WTC11 (cell line): ENCODE measurements at regions not wholly inside any gene's neighbourhood (a gene's known extent, or its start where the extent isn't known, plus 50 kb on each side); places are given as distances from the start of the nearest gene placed in this dataset.

Experiments used
- ATF3 ChIP-seq: sonication (generic); formaldehyde crosslinking; conservative IDR thresholded peaks from 2 replicates; pipeline ENCODE4 v1.8.1; 2022; ENCODE audit warnings: mild to moderate bottlenecking, missing genetic modification reagents
- CREB1 ChIP-seq: sonication (generic); formaldehyde crosslinking; IDR thresholded peaks from 2 replicates; pipeline ENCODE4 v1.8.0; 2023; ENCODE audit warnings: mild to moderate bottlenecking, missing genetic modification reagents
- CREM ChIP-seq: sonication (generic); formaldehyde crosslinking; IDR thresholded peaks from 2 replicates; pipeline ENCODE4 v1.8.1; 2022; ENCODE audit warnings: mild to moderate bottlenecking, missing genetic modification reagents, moderate library complexity
- CTCF ChIP-seq: fragments of 200-600 bp; IDR thresholded peaks from 2 replicates; pipeline ENCODE4 v1.8.0; 2022; ENCODE audit warnings: antibody characterized with exemption
- ZBTB21 ChIP-seq: sonication (generic); formaldehyde crosslinking; IDR thresholded peaks from 2 replicates; pipeline ENCODE4 v1.8.1; 2023; ENCODE audit warnings: mild to moderate bottlenecking, missing genetic modification reagents, borderline replicate concordance

- no peak for TF ChIP-seq CREB1
- no peak for TF ChIP-seq CTCF
- no peak for TF ChIP-seq CREM (CRISPR knock-in tag)
- no peak for TF ChIP-seq ATF3 (CRISPR knock-in tag)
- no peak for TF ChIP-seq ZBTB21 (CRISPR knock-in tag)
These were observed 1102.8 kb downstream of the FSTL5 start for GRCh38 chr4:161061046-161061445.
